IMR-90 (cell line): ENCODE measurements at regions not wholly inside any gene's neighbourhood (a gene's known extent, or its start where the extent isn't known, plus 50 kb on each side); places are given as distances from the start of the nearest gene placed in this dataset.

ENCODE experiments used
- ATAC-seq: fragments of 200-7000 bp; cut with Tn5 transposase; 2 replicates; pipeline ENCODE4 v1.9.1; 2020; ENCODE audit warnings: low read depth, mild to moderate bottlenecking, moderate library complexity
- BruUV-seq: library from RNA; stranded (reverse); fragments of 400-500 nt; replicated peaks from 2 replicates; lab custom pipeline; 2021; lab: Mats Ljungman, UMichigan
- CTCF ChIA-PET: fragments of 300-600 bp; formaldehyde crosslinking; extraction: SDS; loops from one replicate; lab custom pipeline; 2021; ENCODE audit warnings: antibody characterized with exemption; lab: Yijun Ruan, JAX
- POLR2A ChIA-PET: fragments of 300-600 bp; sonication (Branson Sonifier 250); formaldehyde crosslinking; loops from one replicate; lab custom pipeline; 2022; ENCODE audit warnings: antibody characterized with exemption; ENCODE audit not compliant: unreplicated experiment; lab: Charles Lee
- DNase-seq: peaks from one replicate; pipeline ENCODE4 v3.0.0; 2013
- H2AFZ ChIP-seq: replicated peaks from 2 replicates; pipeline ENCODE3; 2013; ENCODE audit warnings: low read length, mild to moderate bottlenecking; ENCODE audit not compliant: poor library complexity
- H2AK5ac ChIP-seq: 2 replicates; pipeline ENCODE4 v1.6.1; 2013; ENCODE audit warnings: low read depth, low read length, inconsistent platforms
- H2AK9ac ChIP-seq: replicated peaks from 2 replicates; pipeline ENCODE3; 2013; ENCODE audit warnings: mild to moderate bottlenecking, low read depth, low read length, moderate library complexity; ENCODE audit not compliant: poor library complexity
- H2BK120ac ChIP-seq: 2 replicates; pipeline ENCODE4 v1.6.1; 2013; ENCODE audit warnings: low read depth, low read length, inconsistent platforms
- H2BK15ac ChIP-seq: 3 replicates; pipeline ENCODE4 v1.6.1; 2013; ENCODE audit warnings: low read depth, low read length, inconsistent platforms
- H2BK20ac ChIP-seq: 2 replicates; pipeline ENCODE4 v1.6.1; 2013; ENCODE audit warnings: low read depth, mild to moderate bottlenecking, inconsistent platforms, low read length, moderate library complexity
- H2BK5ac ChIP-seq: 2 replicates; pipeline ENCODE4 v1.6.1; 2013; ENCODE audit warnings: mild to moderate bottlenecking, low read depth, low read length, inconsistent platforms; ENCODE audit not compliant: poor library complexity, severe bottlenecking
- H3K14ac ChIP-seq: replicated peaks from 2 replicates; pipeline ENCODE4 v1.6.1; 2013; ENCODE audit warnings: low read depth, low read length, inconsistent platforms
- H3K18ac ChIP-seq: 2 replicates; pipeline ENCODE4 v1.6.1; 2013; ENCODE audit warnings: low read depth, low read length, control low read depth
- H3K23ac ChIP-seq: 2 replicates; pipeline ENCODE4 v1.6.1; 2013; ENCODE audit warnings: low read depth, low read length, inconsistent platforms
- H3K27ac ChIP-seq: 2 replicates; pipeline ENCODE4 v1.5.1; 2013; ENCODE audit warnings: mild to moderate bottlenecking, control low read depth, low read length; ENCODE audit not compliant: insufficient read depth
- H3K27me3 ChIP-seq: 2 replicates; pipeline ENCODE4 v1.6.1; 2013; ENCODE audit warnings: low read length; ENCODE audit not compliant: control insufficient read depth, insufficient read depth
- H3K36me3 ChIP-seq: 2 replicates; pipeline ENCODE4 v1.6.1; 2013; ENCODE audit warnings: low read length, mixed read lengths; ENCODE audit not compliant: control insufficient read depth, insufficient read depth
- H3K4ac ChIP-seq: 2 replicates; pipeline ENCODE4 v1.6.1; 2013; ENCODE audit warnings: low read depth, low read length, inconsistent platforms
- H3K4me1 ChIP-seq: 2 replicates; pipeline ENCODE4 v1.6.1; 2013; ENCODE audit warnings: low read length, mixed read lengths; ENCODE audit not compliant: control insufficient read depth, insufficient read depth
- H3K4me2 ChIP-seq: 2 replicates; pipeline ENCODE4 v1.6.1; 2013; ENCODE audit warnings: low read depth, mild to moderate bottlenecking, control low read depth, low read length, moderate library complexity
- H3K4me3 ChIP-seq: 2 replicates; pipeline ENCODE4 v1.5.1; 2013; ENCODE audit warnings: low read depth, mild to moderate bottlenecking, control low read depth, low read length, moderate library complexity; ENCODE audit not compliant: insufficient read depth
- H3K56ac ChIP-seq: 2 replicates; pipeline ENCODE4 v1.6.1; 2013; ENCODE audit warnings: low read length, inconsistent platforms; ENCODE audit not compliant: insufficient read depth; ENCODE audit errors: extremely low read depth
- H3K79me1 ChIP-seq, 2 experiments: 2 replicates each; pipeline ENCODE4 v1.6.1; 2013; ENCODE audit warnings: low read length in 2 of 2, inconsistent platforms in 1 of 2, low read depth in 1 of 2
- H3K9ac ChIP-seq: 2 replicates; pipeline ENCODE4 v1.6.1; 2013; ENCODE audit warnings: low read depth, low read length, control low read depth
- H3K9me1 ChIP-seq: 2 replicates; pipeline ENCODE4 v1.6.1; 2013; ENCODE audit warnings: low read length, inconsistent platforms; ENCODE audit not compliant: insufficient read depth
- H3K9me3 ChIP-seq: 2 replicates; pipeline ENCODE4 v1.6.1; 2013; ENCODE audit warnings: low read length; ENCODE audit not compliant: control insufficient read depth, insufficient read depth
- H4K20me1 ChIP-seq: 2 replicates; pipeline ENCODE4 v1.6.1; 2013; ENCODE audit warnings: low read length, inconsistent platforms; ENCODE audit not compliant: insufficient read depth
- H4K5ac ChIP-seq: 2 replicates; pipeline ENCODE4 v1.6.1; 2013; ENCODE audit warnings: mild to moderate bottlenecking, low read depth, low read length, control low read depth
- H4K8ac ChIP-seq, 2 experiments: 2 replicates each; pipeline ENCODE4 v1.6.1; 2013; ENCODE audit warnings: low read depth in 2 of 2, low read length in 2 of 2, control low read depth in 1 of 2, inconsistent platforms in 1 of 2
- H4K91ac ChIP-seq: 2 replicates; pipeline ENCODE4 v1.6.1; 2013; ENCODE audit warnings: low read depth, low read length, inconsistent platforms; ENCODE audit not compliant: insufficient read depth
- BHLHE40 ChIP-seq: fragments of 150-350 bp; IDR thresholded peaks from 2 replicates; pipeline ENCODE4 v1.6.1; 2016; ENCODE audit warnings: mild to moderate bottlenecking, low read depth, low read length
- CHD1 ChIP-seq: IDR thresholded peaks from 2 replicates; pipeline ENCODE4 v1.6.1; 2012; ENCODE audit warnings: low read depth, low read length, improper control_type of control experiment
- MAZ ChIP-seq: IDR thresholded peaks from 2 replicates; pipeline ENCODE4 v1.6.1; 2012; ENCODE audit warnings: low read depth, mild to moderate bottlenecking, low read length, improper control_type of control experiment, moderate library complexity, borderline replicate concordance
- NFE2L2 ChIP-seq: fragments of 150-350 bp; IDR thresholded peaks from 2 replicates; pipeline ENCODE4 v1.6.1; 2016; ENCODE audit warnings: low read depth, mild to moderate bottlenecking, low read length
- RCOR1 ChIP-seq: IDR thresholded peaks from 2 replicates; pipeline ENCODE4 v1.6.1; 2012; ENCODE audit warnings: mild to moderate bottlenecking, low read length, improper control_type of control experiment; ENCODE audit not compliant: insufficient replicate concordance
- WGBS, 2 experiments: methylation state at CpG; one replicate each; pipeline versions ENCODE4 v1.1.5 to v1.1.7; 2013; ENCODE audit warnings: missing lambda C conversion rate in 2 of 2; ENCODE audit not compliant: insufficient read length in 1 of 2; ENCODE audit errors: extremely low coverage in 2 of 2; 5-methylcytosine and 5-hydroxymethylcytosine counted together
- dilution Hi-C: fragments of 300-500 bp; cut with HindIII; formaldehyde crosslinking; loops from one replicate; pipeline ENCODE4 v1.14.3; 2018; ENCODE audit warnings: low sequenced_read_pairs; ENCODE audit not compliant: unreplicated experiment
- in situ Hi-C: fragments of 300-500 bp; cut with MboI; formaldehyde crosslinking; loops from 3 replicates; pipeline ENCODE4 v1.14.3; 2019; ENCODE audit warnings: low sequenced_read_pairs, inconsistent platforms, mixed read lengths
- intact Hi-C: fragments of 100-400 bp; cut with micrococcal nuclease; formaldehyde crosslinking; loops from 2 replicates; pipeline ENCODE4 v1.10.0; 2022

- TF ChIP-seq BHLHE40 (no peak), CHD1 (no peak), MAZ (no peak), NFE2L2 (peak; percentile 47; the same call in 1 of the 2 replicates), RCOR1 (no peak)
- no TSS peak for BruUV-seq
- no CpG with 5 or more reads among the region's 1 CpG for WGBS, 2 experiments
- H3K9me1 ChIP-seq: peaks cover 5% of the 10 kb centered on the region; the same call in 1 of the 2 replicates
- no peaks in the 10 kb centered on the region for H4K20me1 ChIP-seq
- H3K18ac ChIP-seq: no peak overlapping the region
- dilution Hi-C loops: no loop called here
- H3K4me2 ChIP-seq: no peak overlapping the region
- H3K14ac ChIP-seq: no peak overlapping the region
- no peak overlapping the region for H4K8ac ChIP-seq
- DNase-seq (peak; percentile 65), ATAC-seq (no peak)
- intact Hi-C loops: no loop called here
- H3K4ac ChIP-seq: no peak overlapping the region
- peak overlapping the region; percentile 58 for H2BK5ac ChIP-seq
- no peak overlapping the region for H3K23ac ChIP-seq
- ChIA-PET POLR2A (no interaction called here), CTCF (no interaction called here)
- H2AK9ac ChIP-seq: no peak overlapping the region
- no peak overlapping the region for H4K5ac ChIP-seq
- H3K4me3 ChIP-seq: no peak overlapping the region
- peaks cover 4% of the 10 kb centered on the region for H3K4me1 ChIP-seq
- no peak overlapping the region for H3K9ac ChIP-seq
- in situ Hi-C loops: loop anchor here (25.0 kb wide), 1 partner anchor 470 kb away; no protein-coding TSS in a partner anchor
- H2AK5ac ChIP-seq: no peak overlapping the region
- H3K36me3 ChIP-seq: no peaks in the 10 kb centered on the region
- H2BK120ac ChIP-seq: no peak overlapping the region; the same call in 1 of the 2 replicates
- no peak overlapping the region for H4K91ac ChIP-seq
- no peaks in the 10 kb centered on the region for H3K79me1 ChIP-seq
- H2BK15ac ChIP-seq: no peak overlapping the region
- H3K27ac ChIP-seq: no peak overlapping the region
- no peaks in the 10 kb centered on the region for H3K27me3 ChIP-seq
- H3K56ac ChIP-seq: no peak overlapping the region
- H3K9me3 ChIP-seq: no peaks in the 10 kb centered on the region
- H2BK20ac ChIP-seq: no peak overlapping the region
- H2AFZ ChIP-seq: no peak overlapping the region
Measured at GRCh38 chr1:219092206-219092605, 81.5 kb upstream of the LYPLAL1 start.
